ENCODE measurements at regions not wholly inside any gene's neighbourhood (a gene's known extent, or its start where the extent isn't known, plus 50 kb on each side); places are given as distances from the start of the nearest gene placed in this dataset.

DNA sequence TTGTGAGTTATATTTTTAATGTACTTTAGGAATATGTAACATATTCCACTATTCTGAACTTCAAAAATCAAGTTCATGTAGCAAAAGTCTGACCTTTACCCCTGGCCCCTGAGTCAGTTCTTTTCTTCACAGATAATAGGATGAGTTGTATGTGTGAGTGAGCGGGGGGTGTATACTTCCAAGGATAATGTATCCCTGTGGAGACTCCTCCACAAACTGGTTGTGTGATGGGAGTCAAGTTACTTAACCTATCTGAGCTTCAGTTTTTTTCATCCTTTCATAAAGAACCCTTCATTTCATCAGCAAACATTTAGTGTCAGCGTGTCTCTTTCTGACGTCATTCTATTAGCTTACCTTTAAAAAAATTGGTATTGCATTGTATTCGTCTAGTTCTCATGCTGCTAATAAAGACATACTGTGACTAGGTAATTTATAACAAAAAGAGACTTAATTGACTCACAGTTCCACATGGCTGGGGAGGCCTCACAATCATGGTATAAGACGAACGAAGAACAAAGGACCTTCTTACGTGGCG is 288.1 kb upstream of the GPC6 start:
- DNase-seq (ENCODE audit: low read depth), result no peak

DNA sequence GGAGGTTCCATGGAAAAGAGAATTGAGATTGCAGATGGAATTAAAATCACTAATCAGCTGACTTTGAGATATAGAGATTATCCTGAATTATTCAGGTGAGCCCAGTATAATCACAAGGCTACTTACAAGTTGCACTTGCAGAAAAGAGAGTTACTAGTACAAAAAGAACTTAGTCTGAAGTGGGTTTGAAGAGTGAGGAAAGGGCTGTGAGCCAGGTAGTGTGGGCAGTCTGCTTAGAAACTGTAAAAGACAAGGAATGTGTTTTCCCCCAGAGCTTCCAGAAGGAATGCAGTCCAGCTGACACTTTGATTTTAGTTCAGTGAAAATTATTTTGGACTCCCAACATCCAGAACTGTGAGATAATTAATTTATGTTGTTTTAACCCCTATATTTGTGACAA is 285.4 kb upstream of the GPC6 start:
- no peak for DNase-seq (ENCODE audit: low read depth)

DNA sequence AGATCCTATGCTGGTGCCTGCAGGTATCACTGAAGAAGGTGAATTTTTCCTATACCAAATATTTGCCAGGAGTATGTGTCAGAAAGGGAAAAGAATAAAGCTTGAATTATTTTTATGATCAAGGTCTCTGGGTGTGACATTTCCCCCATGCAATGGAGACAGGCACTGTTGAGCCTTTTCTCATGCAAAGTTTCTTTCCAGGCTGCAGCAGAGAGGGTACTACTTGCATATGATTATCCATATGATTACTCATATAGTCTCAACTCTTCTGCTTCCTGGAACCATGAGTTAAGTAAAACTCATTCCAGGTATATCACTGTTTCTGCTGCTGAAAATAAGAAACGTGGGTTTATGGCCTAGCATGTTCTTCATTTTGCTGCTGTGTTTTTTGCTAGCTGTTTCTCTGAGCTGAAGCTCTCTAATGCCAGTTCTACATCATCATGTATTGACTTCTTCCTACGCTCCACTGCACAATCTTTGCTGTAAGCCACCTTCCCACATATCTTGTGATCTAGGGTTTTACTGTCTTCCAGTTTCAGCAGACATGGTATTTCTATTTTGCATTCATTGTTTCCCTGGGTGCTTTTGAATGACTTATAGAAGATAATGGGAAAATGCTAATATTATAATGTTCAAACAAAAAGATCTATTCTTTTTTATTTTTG is 278.7 kb upstream of the GPC6 start:
- DNase-seq (ENCODE audit: low read depth), result no peak

DNA sequence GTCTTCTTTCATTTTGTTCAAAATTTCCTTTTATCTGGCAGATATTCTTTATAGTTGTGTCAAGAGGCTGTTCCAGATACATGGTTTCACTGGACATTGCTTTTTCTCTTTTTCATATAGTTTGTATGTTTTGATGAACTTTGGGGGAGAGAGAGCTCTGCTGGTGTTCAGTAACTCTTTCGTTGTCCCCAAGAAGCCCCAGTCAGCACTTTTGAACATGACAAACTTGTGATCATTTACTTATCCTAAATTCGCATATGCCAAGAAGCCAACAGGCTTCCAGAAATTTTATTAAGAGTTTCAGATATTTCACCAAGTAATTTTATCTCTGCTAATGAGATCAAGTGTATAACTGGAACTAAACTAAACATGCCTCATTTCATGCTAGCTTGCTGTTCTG is 275.8 kb upstream of the GPC6 start:
- DNase-seq (ENCODE audit: low read depth), result no peak

DNA sequence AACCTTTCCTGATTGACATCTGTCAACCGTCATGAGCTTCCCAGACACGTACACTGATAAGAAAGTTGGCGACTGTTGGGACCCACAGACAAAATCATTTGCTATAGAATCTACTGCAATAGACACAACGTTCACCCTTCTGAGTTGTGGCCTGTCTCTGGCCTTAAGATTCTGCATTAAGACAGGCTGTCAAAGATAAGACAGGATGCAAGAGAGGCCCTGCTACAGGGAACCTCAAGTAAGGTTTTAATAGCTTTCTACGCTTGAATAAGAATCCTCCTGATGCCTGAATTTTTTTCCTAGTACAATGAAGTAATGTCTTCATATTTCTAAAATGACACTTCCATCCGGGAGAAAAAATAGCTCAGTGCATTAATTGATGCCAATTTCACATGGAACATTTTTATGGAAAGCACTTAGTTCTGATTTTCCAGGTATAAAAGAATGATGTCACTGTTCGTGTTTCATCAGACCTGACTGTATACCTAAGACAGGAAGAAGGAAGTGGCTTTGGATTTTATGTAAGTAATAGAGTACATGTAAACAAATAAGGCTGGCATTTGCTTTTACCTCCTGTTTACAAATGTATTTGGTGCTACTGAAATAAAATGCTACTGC is 275.2 kb upstream of the GPC6 start:
- no peak for DNase-seq (ENCODE audit: low read depth)

DNA sequence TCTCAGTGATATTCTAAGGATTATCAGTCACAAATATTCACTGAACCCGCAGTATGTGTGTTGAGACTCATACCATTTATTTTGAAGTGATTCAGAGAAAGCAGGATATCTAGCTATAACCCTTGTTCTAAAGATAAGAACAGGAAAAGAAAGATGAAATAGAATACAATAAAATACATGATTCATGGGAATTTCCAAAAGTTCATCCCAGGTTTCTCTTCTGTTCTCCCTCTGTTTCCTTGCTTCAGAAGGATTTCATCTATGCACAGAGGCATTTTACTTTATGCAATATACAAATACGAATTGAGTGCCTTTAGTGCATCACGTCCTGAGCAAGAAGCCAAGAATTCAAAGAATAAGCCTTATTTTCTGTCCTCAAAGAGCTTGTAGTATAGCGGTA is 274.4 kb upstream of the GPC6 start:
- no peak for DNase-seq (ENCODE audit: low read depth)

DNA sequence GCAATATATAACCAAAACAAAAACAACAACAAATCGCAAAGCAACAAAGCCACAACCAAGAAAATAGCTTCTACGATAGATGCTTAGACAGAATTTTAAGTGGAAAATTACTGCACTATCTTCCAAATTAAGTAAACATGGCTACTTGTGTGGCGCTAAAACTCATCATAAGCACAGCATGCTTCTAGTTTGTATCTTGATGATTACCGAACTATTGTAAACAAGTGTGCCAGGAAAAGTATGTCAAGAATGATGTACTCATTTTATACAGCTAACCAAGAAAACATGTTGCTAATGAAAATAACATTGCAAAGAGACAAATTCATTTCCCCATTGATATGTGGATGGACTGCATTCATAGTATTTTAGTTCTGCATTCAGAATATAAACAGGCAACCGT is 271.9 kb upstream of the GPC6 start:
- no peak for DNase-seq (ENCODE audit: low read depth)

DNA sequence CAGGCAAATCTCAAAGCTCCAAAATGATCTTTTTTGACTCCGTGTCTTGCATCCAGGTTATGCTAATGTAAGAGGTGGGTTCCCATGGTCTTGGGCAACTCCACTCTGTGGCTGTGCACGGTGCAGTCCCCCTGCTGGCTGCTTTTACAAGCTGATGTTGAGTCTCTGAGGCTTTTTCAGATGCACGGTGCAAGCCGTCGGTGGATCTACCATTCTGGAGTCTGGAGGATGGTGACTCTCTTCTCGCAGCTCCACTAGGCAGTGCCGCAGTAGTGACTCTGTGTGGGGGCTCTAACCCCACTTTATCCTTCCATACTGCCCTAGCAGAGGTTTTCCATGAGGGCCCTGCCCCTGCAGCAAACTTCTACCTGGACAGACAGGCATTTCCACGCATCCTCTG is 266.8 kb upstream of the GPC6 start:
- no peak for DNase-seq (ENCODE audit: low read depth)

DNA sequence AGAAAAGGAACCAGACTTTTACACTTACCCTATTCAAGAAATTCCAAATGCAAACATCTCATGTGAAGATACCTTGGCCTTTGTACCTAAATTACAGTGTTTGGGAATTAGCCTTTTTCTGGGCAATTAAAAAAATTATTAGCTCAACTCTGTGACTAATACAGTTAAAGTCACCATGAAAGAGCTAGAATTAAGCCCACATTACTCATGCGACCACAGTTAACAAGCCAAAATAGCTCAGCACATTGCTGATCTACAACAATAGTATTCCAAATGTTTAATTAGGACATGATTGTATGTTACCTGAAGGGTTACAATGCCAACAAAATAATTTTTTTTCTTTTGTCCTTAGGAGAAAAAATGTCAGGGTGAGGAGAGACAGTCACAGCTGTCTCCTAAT is 263.6 kb upstream of the GPC6 start:
- DNase-seq (ENCODE audit: low read depth), result no peak

DNA sequence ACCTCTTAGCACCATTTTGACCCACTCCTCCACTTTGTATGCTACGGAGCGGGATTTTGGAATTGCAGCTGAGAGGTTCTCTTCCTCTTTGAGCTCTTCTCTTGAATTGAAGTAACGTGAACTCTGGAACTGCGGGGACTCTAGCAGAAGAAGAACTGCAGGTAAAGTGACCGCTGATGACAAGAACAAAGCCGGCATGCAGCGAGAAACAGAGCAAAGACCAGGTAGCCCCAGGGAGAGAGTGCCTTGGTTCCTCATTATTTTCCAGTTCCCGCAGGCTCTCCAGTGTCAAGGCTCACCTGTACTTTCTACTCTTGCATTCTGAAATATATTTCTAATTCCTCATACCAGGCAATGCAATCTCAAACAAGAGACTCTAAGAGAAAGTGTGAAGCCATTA is 260.3 kb upstream of the GPC6 start:
- no peak for DNase-seq (ENCODE audit: low read depth)

DNA sequence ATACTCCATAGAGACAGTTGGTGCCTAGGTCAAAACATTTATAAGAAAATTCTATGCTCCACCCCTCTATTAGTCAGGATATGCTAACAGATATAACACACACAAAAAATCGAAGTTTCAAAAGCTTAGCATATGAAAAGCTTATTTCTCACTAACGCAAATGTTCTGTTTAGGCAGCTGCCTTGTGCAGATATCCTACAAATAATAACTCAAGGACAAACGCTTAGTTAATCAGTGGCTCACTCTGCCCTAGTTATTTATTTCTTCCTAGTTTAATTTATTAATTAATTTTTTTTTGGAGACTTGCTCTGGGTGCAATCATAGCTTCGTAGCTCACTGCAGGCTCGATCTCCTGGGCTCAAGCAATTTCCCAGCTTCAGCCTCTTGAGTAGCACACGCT is 259.7 kb upstream of the GPC6 start:
- no peak for DNase-seq (ENCODE audit: low read depth)

DNA sequence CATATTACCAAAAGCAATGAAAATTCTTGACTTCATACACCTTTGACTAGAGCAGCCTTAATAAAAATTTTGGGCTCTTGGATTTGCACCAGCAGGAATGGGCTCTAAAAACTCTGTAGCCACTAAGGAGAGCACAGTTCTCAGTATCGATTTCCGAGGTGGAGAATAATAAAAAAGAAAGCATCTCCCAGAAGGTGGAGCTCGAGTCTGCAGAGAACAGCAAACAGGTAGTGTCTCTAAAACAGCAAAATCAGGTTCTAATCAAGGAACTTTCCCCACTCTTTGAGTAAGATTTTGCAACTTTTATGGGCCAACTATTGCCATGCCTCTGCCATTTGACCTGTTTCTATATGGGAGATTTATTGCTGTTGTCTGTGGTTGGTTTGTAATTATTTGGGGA is 258.7 kb upstream of the GPC6 start:
- no peak for DNase-seq (ENCODE audit: low read depth)

DNA sequence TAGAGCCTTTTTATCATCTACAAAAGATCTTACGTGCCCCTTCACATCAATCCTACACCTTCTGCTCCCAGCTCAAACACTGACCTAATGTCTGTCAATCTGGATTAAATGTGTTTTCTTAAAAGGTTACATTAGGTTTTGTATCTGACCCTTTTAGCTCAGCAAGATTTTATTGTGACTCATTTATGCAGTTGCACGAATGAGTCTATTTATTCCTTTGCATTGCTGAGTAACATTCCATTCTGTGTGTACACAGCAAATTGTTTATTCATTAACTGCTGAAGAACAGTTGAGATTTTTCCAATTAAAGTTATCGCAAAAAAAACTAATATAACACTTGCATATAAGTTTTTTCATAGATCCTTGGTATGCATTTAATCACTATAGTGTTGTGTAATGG is 253.9 kb upstream of the GPC6 start:
- no peak for DNase-seq (ENCODE audit: low read depth)

DNA sequence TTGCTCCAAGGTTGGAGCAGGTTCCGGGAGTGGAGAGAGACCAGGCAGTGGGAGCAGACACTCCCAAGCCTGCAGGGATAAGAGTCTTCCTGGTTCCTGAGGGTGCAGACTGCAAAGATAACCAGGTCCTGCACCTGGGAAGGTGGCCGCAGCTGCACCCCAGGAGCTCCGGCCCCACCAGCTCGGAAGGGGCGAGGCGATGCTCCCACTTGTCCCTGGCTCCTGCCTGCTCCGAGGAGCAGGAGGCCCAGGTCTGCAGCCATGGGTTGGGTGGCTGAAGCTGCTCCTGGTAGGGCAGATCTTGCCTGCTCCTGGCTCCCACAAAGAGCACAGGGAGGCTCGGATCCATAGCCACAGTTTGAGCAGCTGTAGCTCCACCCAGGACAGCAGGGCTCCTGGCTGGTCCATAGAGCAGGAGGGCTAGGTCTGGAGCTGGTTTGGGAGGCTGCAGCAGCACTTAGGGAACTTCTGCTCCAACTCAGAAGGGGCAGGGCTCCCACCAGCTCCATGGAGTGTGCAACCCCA is 251.6 kb upstream of the GPC6 start:
- DNase-seq (ENCODE audit: low read depth), result no peak

DNA sequence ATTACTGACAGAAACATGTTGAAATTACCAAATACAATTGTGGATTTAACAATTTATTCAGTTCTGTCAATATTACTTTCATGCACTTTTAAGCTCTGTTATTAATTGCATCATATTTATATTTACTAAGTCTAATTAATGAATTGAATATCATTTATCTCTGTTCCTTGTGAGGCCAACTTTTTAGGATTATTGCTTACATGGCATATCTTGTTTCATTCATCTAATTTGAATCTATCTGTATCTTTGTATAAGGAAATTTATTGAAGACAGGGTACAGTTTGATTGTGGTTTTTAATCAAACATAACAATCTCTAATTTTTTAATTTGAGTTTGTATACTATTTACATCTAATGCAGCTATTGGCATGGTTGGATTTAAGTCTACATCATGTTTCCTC is 249.9 kb upstream of the GPC6 start:
- no peak for DNase-seq (ENCODE audit: low read depth)

DNA sequence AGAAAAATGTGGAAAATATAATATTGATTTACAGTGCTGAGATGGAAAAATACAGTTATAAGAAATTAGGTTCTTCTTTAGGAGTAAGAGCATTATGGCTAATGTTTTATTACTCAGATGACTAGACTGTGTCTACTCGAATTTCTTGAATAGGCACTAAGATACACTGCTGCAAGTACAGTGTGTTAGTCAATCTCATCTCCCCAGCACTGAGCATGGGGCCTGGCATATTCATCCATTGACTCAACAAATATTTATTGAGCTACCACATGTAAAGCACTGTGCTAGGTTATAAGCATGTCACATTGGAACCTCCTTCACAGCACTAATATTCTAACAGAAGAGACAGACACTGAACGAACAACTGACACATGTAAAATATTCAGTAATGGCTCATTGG is 242.5 kb upstream of the GPC6 start:
- no peak for DNase-seq (ENCODE audit: low read depth)

DNA sequence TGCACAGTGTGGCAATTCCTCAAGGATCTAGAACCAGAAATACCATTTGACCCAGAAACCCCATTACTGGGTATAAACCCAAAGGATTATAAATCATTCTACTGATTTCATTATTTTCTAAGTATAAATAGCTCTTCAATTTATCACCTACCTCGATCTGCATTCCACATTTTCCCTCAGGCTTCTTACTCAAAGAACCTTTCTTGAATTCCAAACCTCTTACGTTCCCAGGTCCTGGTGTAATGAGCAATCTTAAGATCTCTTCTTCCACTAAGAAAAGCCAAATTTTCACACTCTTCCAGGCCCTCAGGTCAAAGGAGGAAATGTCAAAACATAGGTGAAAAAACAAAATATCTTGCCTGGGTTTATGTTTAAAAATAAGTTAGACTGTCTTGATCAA is 237.3 kb upstream of the GPC6 start:
- no peak for DNase-seq (ENCODE audit: low read depth)

DNA sequence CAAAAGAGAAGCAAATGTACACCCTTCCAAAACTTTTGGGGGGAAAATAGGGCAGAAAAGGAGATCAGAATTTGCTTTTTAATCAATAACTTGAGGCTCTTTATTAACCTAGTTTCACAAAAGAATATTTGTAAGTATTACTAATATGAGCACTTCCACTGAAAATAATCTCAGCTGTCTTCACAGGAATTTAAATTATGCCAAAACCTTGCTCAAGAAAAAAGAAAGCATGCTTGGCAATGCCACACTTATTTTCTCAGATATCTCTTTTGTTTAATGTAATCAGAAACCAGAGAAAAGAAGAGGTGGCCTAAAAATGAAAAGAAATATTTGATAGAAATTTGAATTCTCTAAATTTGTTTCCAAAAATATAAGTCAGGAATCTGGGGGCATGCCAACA is 234.9 kb upstream of the GPC6 start:
- DNase-seq (ENCODE audit: low read depth), result no peak

DNA sequence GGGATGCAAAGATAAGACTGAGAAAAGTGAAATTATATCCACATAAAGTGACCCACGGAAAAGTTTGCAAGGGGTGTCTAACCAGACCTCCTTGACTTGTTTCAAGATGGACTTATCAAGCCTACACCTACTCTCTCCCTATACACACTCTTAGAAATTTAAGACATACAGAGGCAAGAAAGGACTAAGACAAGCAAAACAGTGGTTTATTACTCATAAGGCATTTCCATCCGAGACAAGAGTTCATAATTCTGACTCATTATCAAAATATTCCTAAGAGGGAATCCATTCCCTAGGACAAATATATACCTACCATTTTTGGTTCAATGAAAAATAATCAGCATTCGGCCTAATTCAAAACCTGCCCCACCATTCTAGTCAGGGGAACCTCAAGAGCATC is 232.6 kb upstream of the GPC6 start:
- no peak for DNase-seq (ENCODE audit: low read depth)

DNA sequence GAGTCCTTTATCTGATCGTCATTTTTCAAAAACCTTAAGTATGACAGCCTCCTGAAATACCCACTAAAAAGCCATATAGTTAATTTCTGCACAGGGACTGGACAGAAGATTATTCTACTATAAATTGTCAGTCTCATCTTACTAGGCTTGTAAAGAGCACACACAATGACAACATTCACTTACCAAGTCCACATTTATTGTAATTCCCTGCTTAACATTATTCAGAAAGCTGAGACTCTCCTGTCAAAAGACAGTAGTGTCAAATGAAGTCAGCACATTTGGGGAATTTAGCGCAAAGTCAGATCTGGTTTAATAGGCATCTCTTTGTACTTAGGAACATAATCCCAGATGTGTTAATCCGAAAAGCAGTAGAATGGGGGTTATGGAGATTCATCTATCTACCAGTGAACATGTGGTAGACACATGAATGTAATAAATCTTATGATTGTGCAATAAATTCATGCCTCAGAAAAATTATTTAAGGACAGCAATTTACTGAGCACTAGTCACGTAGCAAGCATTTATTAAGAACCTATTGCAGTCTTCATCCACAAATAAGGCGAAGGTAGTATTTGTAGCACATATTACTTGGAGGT is 224.6 kb upstream of the GPC6 start:
- DNase-seq (ENCODE audit: low read depth), result no peak

DNA sequence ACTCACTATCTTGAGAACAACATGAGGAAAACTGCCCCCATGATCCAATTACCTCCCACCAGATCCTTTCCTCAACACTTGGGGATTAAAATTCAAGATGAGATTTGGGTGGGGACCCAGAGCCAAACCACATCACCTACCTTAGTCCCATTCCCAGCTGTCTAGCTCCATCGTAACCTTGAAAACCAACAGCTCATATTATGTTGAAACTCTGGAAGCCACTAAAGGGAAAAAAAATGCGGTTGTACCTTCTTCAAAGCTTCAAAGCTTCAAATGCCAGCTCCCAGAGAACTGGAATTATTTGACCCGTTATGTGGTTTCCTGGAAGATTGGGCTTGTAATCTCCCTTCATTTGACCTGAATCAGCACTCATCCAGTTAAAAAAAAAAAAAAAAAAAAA is 223.1 kb upstream of the GPC6 start:
- DNase-seq (ENCODE audit: low read depth), result no peak

DNA sequence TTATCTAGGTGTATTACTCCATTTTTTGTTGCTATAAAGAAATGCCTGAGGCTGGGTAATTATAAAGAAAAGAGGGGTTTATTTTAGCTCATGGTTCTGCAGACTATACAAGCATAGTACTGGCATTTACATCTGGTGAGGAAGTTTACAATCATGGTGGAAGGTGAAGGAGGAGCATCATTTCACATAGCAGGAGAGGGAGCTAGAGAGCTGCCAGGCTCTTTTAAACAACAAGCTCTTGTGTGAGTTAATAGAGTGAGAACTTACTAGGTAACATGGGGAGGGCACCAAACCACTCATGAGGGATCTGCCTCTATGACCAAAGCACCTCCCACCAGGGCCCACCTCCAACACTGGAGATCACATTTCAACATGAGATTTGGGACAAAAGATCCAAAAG is 221.7 kb upstream of the GPC6 start:
- no peak for DNase-seq (ENCODE audit: low read depth)

DNA sequence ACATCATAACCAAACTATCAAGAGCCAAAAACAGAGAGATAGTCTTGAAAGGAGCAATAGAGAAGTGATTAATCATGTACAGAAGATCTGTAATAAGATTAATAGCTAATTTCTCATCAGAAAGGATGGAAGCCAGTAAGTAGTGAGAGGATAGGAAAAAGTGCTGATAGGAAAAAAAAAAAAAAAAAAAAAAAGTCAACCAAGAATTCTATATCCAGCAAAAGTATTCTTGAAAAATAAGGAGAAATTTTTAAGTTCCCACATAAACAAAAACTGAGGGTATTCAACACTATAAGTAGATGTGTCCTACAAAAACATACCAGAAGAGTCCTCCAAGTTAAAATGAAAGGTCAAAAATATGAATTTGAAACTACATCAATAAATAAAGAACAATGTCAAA is 218.7 kb upstream of the GPC6 start:
- no peak for DNase-seq (ENCODE audit: low read depth)
